ENCODE measurements at regions not wholly inside any gene's neighbourhood (a gene's known extent, or its start where the extent isn't known, plus 50 kb on each side); places are given as distances from the start of the nearest gene placed in this dataset.

GRCh38 chr5:77569409-77569808 lies 69.1 kb downstream of the OTP start:
- DNase-seq = no peak

GRCh38 chr5:77568555-77568954 lies 70.0 kb downstream of the OTP start:
- no peak for DNase-seq

GRCh38 chr5:77568082-77568481 lies 70.4 kb downstream of the OTP start:
- DNase-seq = no peak

- no peak for DNase-seq
Observed at GRCh38 chr5:77563475-77563874, 71.4 kb upstream of the WDR41 start.

GRCh38 chr5:77561965-77562364 lies 69.8 kb upstream of the WDR41 start:
- no peak for DNase-seq

- DNase-seq = peak; percentile 37
Observed at GRCh38 chr5:77560677-77561263, 68.7 kb upstream of the WDR41 start.

GRCh38 chr5:77558266-77558665 lies 66.2 kb upstream of the WDR41 start:
- no peak for DNase-seq

GRCh38 chr5:77550406-77550805 lies 58.3 kb upstream of the WDR41 start:
- DNase-seq = peak; percentile 6

- no peak for DNase-seq
Observed at GRCh38 chr5:77545285-77545684, 53.2 kb upstream of the WDR41 start.

All from fibroblast of skin of right quadriceps (primary cell).